ENCODE measurements at regions not wholly inside any gene's neighbourhood (a gene's known extent, or its start where the extent isn't known, plus 50 kb on each side); places are given as distances from the start of the nearest gene placed in this dataset.

DNA sequence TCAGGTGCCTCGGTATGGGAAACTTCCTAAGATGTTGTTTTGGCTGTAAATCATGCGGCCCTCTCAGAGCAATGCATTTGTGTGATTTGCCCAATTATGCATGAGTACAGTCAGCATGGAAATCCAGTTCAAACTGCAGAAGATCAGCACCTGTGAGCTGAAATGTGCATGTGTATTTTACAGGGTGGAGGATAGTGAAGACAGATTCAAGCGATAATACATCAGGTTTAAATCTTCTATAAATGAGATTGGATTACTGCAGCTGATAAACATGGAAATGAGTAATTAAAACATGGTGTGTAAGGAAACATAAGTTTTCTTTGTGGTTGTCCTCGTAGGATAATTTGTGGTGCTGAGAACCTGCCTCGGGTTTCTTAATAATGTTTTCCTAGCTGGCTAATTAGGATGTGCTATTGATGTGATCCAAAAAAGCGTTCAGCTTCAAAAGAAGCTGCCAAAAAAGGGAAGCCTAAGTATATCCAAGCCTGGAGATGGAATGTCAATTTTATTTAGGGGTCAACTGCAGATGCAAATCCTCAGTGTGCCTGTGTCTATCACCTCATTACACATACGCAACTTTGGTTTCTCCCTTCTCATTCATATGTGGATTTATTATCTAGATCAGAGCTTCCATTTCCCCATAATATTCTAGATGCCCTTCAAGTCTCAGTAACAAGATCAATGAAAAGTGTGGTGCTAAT is 117.1 kb upstream of the CCDC28A start:
- no peak overlapping the region for H3K4me3 ChIP-seq
- no peaks in the 10 kb centered on the region for H3K9me3 Mint-ChIP-seq

More for the DNA sequence above, 117.1 kb upstream of the CCDC28A start:
- no peak overlapping the region for H3K4me3 Mint-ChIP-seq
- no peaks in the 10 kb centered on the region for H3K9me2 ChIP-seq (ENCODE audit: insufficient read depth)
- ATAC-seq (no peak), DNase-seq (ENCODE audit: low spot score) (no peak)
- H4K20me1 ChIP-seq (replicated peaks; ENCODE audit: insufficient read depth), result peaks cover 5% of the 10 kb centered on the region
- no peaks in the 10 kb centered on the region for H3K4me1 ChIP-seq (ENCODE audit: insufficient read depth)
- no peaks in the 10 kb centered on the region for H3K36me3 ChIP-seq (ENCODE audit: insufficient read depth)
- no peak overlapping the region for H3K27ac Mint-ChIP-seq
- H3K27me3 ChIP-seq (ENCODE audit: insufficient read depth), result no peaks in the 10 kb centered on the region
- no peak overlapping the region for H2AFZ ChIP-seq
- peaks cover 23% of the 10 kb centered on the region for H3K79me2 ChIP-seq (replicated peaks; ENCODE audit: insufficient read depth)
- peaks cover 25% of the 10 kb centered on the region for H3K4me1 Mint-ChIP-seq
- no peaks in the 10 kb centered on the region for H3F3A ChIP-seq (replicated peaks; ENCODE audit: low read depth)
- TF ChIP-seq, protein P1, sequence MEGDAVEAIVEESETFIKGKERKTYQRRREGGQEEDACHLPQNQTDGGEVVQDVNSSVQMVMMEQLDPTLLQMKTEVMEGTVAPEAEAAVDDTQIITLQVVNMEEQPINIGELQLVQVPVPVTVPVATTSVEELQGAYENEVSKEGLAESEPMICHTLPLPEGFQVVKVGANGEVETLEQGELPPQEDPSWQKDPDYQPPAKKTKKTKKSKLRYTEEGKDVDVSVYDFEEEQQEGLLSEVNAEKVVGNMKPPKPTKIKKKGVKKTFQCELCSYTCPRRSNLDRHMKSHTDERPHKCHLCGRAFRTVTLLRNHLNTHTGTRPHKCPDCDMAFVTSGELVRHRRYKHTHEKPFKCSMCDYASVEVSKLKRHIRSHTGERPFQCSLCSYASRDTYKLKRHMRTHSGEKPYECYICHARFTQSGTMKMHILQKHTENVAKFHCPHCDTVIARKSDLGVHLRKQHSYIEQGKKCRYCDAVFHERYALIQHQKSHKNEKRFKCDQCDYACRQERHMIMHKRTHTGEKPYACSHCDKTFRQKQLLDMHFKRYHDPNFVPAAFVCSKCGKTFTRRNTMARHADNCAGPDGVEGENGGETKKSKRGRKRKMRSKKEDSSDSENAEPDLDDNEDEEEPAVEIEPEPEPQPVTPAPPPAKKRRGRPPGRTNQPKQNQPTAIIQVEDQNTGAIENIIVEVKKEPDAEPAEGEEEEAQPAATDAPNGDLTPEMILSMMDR (conservative IDR thresholded peaks at IDR 0.05; ENCODE audit: low read depth in 2 of 2), result no peak
- TF ChIP-seq ETS1 (IDR thresholded peaks at IDR 0.05) (no peak), ZNF114 (CRISPR knock-in tag; IDR thresholded peaks at IDR 0.05) (no peak), JUNB (IDR thresholded peaks at IDR 0.05; ENCODE audit: unreplicated experiment) (no peak), STAT1 (IDR thresholded peaks at IDR 0.05; ENCODE audit: unreplicated experiment) (no peak), NANOG (IDR thresholded peaks at IDR 0.05; ENCODE audit: borderline replicate concordance) (no peak), CREB1 (CRISPR knock-in tag; IDR thresholded peaks at IDR 0.05; ENCODE audit: low read depth) (no peak), EZH2 (IDR thresholded peaks at IDR 0.05; ENCODE audit: low read depth, unreplicated experiment) (no peak), ZNF462 (CRISPR knock-in tag; IDR thresholded peaks at IDR 0.05) (no peak), ZNF331 (CRISPR knock-in tag; IDR thresholded peaks at IDR 0.05; ENCODE audit: low read depth) (no peak), POLR2AphosphoS5 (IDR thresholded peaks at IDR 0.05; ENCODE audit: low read depth) (no peak), EZH2phosphoT487 (IDR thresholded peaks at IDR 0.05; ENCODE audit: unreplicated experiment) (no peak)
- TF ChIP-seq, protein P2, sequence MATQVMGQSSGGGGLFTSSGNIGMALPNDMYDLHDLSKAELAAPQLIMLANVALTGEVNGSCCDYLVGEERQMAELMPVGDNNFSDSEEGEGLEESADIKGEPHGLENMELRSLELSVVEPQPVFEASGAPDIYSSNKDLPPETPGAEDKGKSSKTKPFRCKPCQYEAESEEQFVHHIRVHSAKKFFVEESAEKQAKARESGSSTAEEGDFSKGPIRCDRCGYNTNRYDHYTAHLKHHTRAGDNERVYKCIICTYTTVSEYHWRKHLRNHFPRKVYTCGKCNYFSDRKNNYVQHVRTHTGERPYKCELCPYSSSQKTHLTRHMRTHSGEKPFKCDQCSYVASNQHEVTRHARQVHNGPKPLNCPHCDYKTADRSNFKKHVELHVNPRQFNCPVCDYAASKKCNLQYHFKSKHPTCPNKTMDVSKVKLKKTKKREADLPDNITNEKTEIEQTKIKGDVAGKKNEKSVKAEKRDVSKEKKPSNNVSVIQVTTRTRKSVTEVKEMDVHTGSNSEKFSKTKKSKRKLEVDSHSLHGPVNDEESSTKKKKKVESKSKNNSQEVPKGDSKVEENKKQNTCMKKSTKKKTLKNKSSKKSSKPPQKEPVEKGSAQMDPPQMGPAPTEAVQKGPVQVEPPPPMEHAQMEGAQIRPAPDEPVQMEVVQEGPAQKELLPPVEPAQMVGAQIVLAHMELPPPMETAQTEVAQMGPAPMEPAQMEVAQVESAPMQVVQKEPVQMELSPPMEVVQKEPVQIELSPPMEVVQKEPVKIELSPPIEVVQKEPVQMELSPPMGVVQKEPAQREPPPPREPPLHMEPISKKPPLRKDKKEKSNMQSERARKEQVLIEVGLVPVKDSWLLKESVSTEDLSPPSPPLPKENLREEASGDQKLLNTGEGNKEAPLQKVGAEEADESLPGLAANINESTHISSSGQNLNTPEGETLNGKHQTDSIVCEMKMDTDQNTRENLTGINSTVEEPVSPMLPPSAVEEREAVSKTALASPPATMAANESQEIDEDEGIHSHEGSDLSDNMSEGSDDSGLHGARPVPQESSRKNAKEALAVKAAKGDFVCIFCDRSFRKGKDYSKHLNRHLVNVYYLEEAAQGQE (IDR thresholded peaks at IDR 0.05; ENCODE audit: unreplicated experiment), result no peak
- H3K27ac ChIP-seq (ENCODE audit: low read depth), result no peak overlapping the region
- H3K27me3 Mint-ChIP-seq (ENCODE audit: insufficient read depth, low read depth, poor library complexity), result no peaks in the 10 kb centered on the region
- no peak overlapping the region for H3K4me2 ChIP-seq
- H3K36me3 Mint-ChIP-seq (ENCODE audit: low read depth), result no peaks in the 10 kb centered on the region

Measured in GM23338 (cell line).